Spinal cord (tissue), 9 donors: ENCODE measurements at regions not wholly inside any gene's neighbourhood (a gene's known extent, or its start where the extent isn't known, plus 50 kb on each side); places are given as distances from the start of the nearest gene placed in this dataset.
A peak's percentile ranks its signal among the peaks of the same experiment; 100 is the strongest.

ENCODE experiments used
- DNase-seq, 6 donors: peaks; one replicate each; pipeline versions ENCODE4 v3.0.0 to v3.0.0-alpha.2; 2013 to 2015; ENCODE audit warnings: low spot score in 6 of 6, low read depth in 4 of 6
- H3K27ac ChIP-seq: one replicate; pipeline ENCODE4 v1.5.1; 2013; ENCODE audit warnings: low read depth, low read length, control low read depth
- H3K27me3 ChIP-seq: one replicate; pipeline ENCODE4 v1.6.1; 2013; ENCODE audit warnings: low read length; ENCODE audit not compliant: control insufficient read depth, insufficient read depth
- H3K36me3 ChIP-seq: one replicate; pipeline ENCODE4 v1.6.1; 2013; ENCODE audit warnings: low read length; ENCODE audit not compliant: control insufficient read depth, insufficient read depth
- H3K4me1 ChIP-seq: one replicate; pipeline ENCODE4 v1.6.1; 2013; ENCODE audit warnings: low read length; ENCODE audit not compliant: control insufficient read depth, insufficient read depth
- H3K4me3 ChIP-seq: one replicate; pipeline ENCODE4 v1.5.1; 2013; ENCODE audit warnings: low read depth, low read length, control low read depth
- H3K9me3 ChIP-seq: one replicate; pipeline ENCODE4 v1.6.1; 2013; ENCODE audit warnings: low read length; ENCODE audit not compliant: control insufficient read depth, insufficient read depth
- WGBS: methylation state at CpG from one replicate; pipeline ENCODE4 v1.1.5; 2013; ENCODE audit warnings: missing lambda C conversion rate; ENCODE audit not compliant: insufficient coverage; 5-methylcytosine and 5-hydroxymethylcytosine counted together
- donor health status: healthy.

DNA sequence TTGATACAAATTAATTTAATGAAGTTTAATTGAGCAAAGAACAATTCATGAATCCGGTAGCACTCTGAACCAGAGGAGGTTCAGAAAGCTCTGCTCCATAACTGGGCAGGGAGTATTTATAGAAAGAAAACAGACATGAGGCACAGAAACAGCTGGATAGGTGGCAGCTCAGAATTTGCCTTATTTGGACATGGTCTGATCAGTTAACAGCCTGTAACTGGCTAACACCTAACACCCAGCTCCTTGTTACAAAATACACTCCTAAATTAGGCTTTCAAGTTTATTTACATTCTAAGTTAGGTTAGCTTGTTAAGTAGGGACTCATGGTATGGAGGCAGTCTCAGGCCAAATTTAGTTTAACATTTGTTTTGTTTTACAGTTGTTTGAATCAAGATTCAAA is 67.8 kb upstream of the TMCC3 start:
- Histone ChIP-seq H3K4me3 (no peak overlapping the region), H3K4me1 (no peaks in the 10 kb centered on the region), H3K27ac (no peak overlapping the region), H3K36me3 (no peaks in the 10 kb centered on the region), H3K9me3 (no peaks in the 10 kb centered on the region), H3K27me3 (no peaks in the 10 kb centered on the region)
- DNase-seq = no peak
- WGBS = 100% methylated on average over 1 of the region's 1 CpG

- no peaks in the 10 kb centered on the region for H3K36me3 ChIP-seq
- no peak for DNase-seq
- H3K4me3 ChIP-seq = no peak overlapping the region
- no peaks in the 10 kb centered on the region for H3K4me1 ChIP-seq
- no peak overlapping the region for H3K27ac ChIP-seq
- no CpG with 5 or more reads among the region's 1 CpG for WGBS
- H3K9me3 ChIP-seq = no peaks in the 10 kb centered on the region
- no peaks in the 10 kb centered on the region for H3K27me3 ChIP-seq
These were observed 67.3 kb upstream of the TMCC3 start for GRCh38 chr12:94717656-94718055.

GRCh38 chr12:94717108-94717507 is 66.8 kb upstream of the TMCC3 start:
- WGBS = 39% methylated on average over 5 of the region's 8 CpGs
- no peak overlapping the region for H3K4me3 ChIP-seq
- H3K27ac ChIP-seq = no peak overlapping the region
- no peaks in the 10 kb centered on the region for H3K27me3 ChIP-seq
- no peaks in the 10 kb centered on the region for H3K9me3 ChIP-seq
- no peak for DNase-seq
- no peaks in the 10 kb centered on the region for H3K36me3 ChIP-seq
- H3K4me1 ChIP-seq = no peaks in the 10 kb centered on the region

GRCh38 chr12:94716339-94716738 is 66.0 kb upstream of the TMCC3 start:
- no peaks in the 10 kb centered on the region for H3K4me1 ChIP-seq
- no peak overlapping the region for H3K4me3 ChIP-seq
- no peak for DNase-seq
- no peaks in the 10 kb centered on the region for H3K27me3 ChIP-seq
- H3K36me3 ChIP-seq = no peaks in the 10 kb centered on the region
- H3K9me3 ChIP-seq = no peaks in the 10 kb centered on the region
- 87% methylated on average over 3 of the region's 6 CpGs for WGBS
- no peak overlapping the region for H3K27ac ChIP-seq

- H3K9me3 ChIP-seq = no peaks in the 10 kb centered on the region
- H3K4me1 ChIP-seq = no peaks in the 10 kb centered on the region
- H3K27me3 ChIP-seq = no peaks in the 10 kb centered on the region
- no peak overlapping the region for H3K4me3 ChIP-seq
- H3K36me3 ChIP-seq = no peaks in the 10 kb centered on the region
- DNase-seq = peak in 1 of 6 donors; percentile 21
- H3K27ac ChIP-seq = no peak overlapping the region
- WGBS = 63% methylated on average over 2 of the region's 6 CpGs
These were observed 64.2 kb upstream of the TMCC3 start for GRCh38 chr12:94714378-94715114.

DNA sequence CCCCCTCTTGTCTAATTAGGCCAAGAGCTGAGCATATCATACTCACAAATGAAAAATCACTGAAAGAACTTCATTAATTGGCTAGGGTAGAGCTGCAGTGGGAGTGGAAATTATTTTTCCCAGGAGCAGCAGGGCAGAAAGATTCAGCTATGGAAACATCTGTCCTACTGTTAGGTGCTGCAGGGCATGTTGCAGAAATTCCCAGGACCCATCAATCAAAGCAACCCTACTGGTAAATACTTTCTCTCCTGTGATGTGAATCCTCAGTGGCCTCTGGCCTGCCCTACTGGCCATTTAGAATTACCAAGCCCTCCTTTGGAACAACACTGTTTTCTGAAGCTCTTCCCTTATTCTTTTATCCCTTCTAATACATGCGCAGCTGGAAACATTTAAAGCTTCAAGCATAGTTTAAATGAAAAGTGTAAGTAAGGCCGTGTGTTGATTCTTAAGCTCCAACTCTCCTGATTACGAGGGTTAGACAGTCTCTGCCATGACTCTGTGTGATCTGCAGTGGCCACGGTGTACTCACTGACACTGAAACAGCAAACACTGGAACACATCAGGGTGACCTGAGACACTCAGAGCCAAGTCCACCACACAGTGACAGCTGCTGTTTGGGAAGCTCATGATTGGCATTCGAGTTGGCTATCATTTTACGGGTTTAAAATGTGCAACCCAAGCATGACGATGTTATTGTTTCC is 62.6 kb upstream of the TMCC3 start:
- peak overlapping the region; percentile 30 for H3K27ac ChIP-seq
- DNase-seq = peak in 2 of 6 donors; percentile 31 to 61

GRCh38 chr12:94710933-94711332 is 60.6 kb upstream of the TMCC3 start:
- 71% methylated on average over 2 of the region's 3 CpGs for WGBS

More for the DNA sequence above, 62.6 kb upstream of the TMCC3 start:
- 48% methylated on average over 6 of the region's 7 CpGs for WGBS
- Histone ChIP-seq H3K4me3 (no peak overlapping the region), H3K27me3 (no peaks in the 10 kb centered on the region), H3K9me3 (no peaks in the 10 kb centered on the region), H3K36me3 (no peaks in the 10 kb centered on the region), H3K4me1 (no peaks in the 10 kb centered on the region)

GRCh38 chr12:94707892-94708291 is 57.5 kb upstream of the TMCC3 start:
- Histone ChIP-seq H3K4me1 (no peaks in the 10 kb centered on the region), H3K27ac (peak overlapping the region; percentile 64), H3K36me3 (no peaks in the 10 kb centered on the region), H3K4me3 (no peak overlapping the region), H3K9me3 (no peaks in the 10 kb centered on the region), H3K27me3 (no peaks in the 10 kb centered on the region)
- DNase-seq = peak in 1 of 6 donors; percentile 77
- WGBS = 67% methylated on average over 3 of the region's 9 CpGs

More at GRCh38 chr12:94710933-94711332, 60.6 kb upstream of the TMCC3 start:
- Histone ChIP-seq H3K4me1 (no peaks in the 10 kb centered on the region), H3K9me3 (no peaks in the 10 kb centered on the region), H3K27ac (no peak overlapping the region), H3K27me3 (no peaks in the 10 kb centered on the region), H3K4me3 (no peak overlapping the region), H3K36me3 (no peaks in the 10 kb centered on the region)
- no peak for DNase-seq

GRCh38 chr12:94707036-94707435 is 56.7 kb upstream of the TMCC3 start:
- 93% methylated on average over 2 of the region's 3 CpGs for WGBS
- no peak for DNase-seq
- no peaks in the 10 kb centered on the region for H3K36me3 ChIP-seq
- no peaks in the 10 kb centered on the region for H3K27me3 ChIP-seq
- H3K27ac ChIP-seq = peak overlapping the region; percentile 64
- no peaks in the 10 kb centered on the region for H3K9me3 ChIP-seq
- no peak overlapping the region for H3K4me3 ChIP-seq
- no peaks in the 10 kb centered on the region for H3K4me1 ChIP-seq

GRCh38 chr12:94706250-94706661 is 55.9 kb upstream of the TMCC3 start:
- H3K27ac ChIP-seq = no peak overlapping the region
- WGBS = no CpG with 5 or more reads among the region's 4 CpGs
- DNase-seq = no peak

More at GRCh38 chr12:94706250-94706661, 55.9 kb upstream of the TMCC3 start:
- no peaks in the 10 kb centered on the region for H3K4me1 ChIP-seq
- no peak overlapping the region for H3K4me3 ChIP-seq
- no peaks in the 10 kb centered on the region for H3K36me3 ChIP-seq
- no peaks in the 10 kb centered on the region for H3K27me3 ChIP-seq
- no peaks in the 10 kb centered on the region for H3K9me3 ChIP-seq
